ENCODE measurements at regions not wholly inside any gene's neighbourhood (a gene's known extent, or its start where the extent isn't known, plus 50 kb on each side); places are given as distances from the start of the nearest gene placed in this dataset.

DNA sequence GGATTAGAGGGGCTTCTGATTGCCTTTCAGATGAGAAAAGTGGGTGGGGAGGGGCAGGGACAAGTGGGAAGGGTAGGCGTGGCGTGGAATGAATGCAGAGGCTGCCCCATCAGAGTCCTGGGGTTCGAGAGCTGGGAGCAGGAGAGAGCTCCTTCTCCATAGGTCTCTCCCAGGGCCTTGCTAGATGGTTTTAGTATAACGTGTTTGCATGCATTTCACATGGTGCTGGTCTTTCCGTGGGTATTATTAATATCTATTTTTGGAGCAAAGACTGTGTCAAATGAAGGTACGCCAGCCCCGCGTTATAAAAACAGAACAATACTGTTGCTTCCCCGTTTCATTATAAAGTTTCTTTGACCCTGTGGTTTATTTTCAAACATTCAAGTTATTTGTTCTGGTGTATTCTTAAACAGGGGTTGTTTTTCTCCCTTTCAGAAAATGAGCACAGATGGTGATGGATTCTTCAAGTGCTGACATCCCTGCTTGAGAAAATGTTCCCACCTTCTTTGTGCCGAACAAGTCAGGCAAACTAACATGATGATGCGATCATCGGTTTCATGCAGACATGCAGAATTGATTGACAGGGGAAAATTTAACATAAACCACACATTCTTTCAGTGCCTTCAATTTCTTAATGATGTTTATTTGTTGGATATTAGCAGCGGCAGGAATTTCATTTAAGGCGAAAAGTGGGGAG, 62.1 kb upstream of the ZNF536 start:
- no peak for DNase-seq (ENCODE audit: low spot score)

GRCh38 chr19:30310602-30311263, 61.5 kb upstream of the ZNF536 start:
- no peak for DNase-seq (ENCODE audit: low spot score)

- no peak for DNase-seq (ENCODE audit: low spot score)
These were observed 60.3 kb upstream of the ZNF536 start for GRCh38 chr19:30311911-30312310.

DNA sequence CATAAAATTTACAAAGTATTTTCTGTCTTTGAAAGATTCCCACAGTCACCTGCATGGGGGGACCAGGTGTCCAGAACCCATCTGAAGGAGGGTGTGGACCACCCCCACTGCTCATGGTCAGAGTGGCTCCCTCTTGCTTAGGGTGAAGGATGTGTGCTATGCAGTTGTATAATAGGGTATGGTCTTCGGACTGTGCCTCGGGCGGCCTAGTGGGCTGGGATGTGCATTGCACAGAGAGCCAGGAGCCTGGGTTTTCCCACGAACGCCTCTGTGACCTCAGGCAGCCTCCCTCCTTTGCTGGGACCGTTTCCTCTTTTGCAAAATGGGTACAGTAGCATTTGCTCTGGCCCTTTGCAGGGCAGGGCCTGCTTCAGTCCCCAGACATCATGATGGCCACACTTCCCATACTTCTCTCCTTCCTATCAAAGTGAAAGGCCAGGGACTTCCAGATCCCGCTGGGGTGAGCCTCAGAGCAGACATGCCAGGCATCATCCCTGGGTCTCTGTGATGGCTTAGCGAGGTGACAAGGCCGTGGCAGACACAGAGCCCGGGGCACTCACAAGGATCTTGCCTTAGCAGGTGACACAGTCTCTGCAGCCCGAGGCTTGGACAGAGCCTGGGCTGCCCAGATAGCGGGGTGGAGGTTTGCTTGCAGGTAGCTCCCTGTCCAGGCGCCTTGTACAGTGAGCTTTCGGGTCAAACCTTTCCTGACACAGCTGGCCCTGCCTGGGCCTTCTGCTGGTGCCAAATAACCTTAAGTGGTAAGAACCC, 59.4 kb upstream of the ZNF536 start:
- DNase-seq (ENCODE audit: low spot score), result no peak

GRCh38 chr19:30313353-30313750, 58.8 kb upstream of the ZNF536 start:
- DNase-seq (ENCODE audit: low spot score), result no peak

DNA sequence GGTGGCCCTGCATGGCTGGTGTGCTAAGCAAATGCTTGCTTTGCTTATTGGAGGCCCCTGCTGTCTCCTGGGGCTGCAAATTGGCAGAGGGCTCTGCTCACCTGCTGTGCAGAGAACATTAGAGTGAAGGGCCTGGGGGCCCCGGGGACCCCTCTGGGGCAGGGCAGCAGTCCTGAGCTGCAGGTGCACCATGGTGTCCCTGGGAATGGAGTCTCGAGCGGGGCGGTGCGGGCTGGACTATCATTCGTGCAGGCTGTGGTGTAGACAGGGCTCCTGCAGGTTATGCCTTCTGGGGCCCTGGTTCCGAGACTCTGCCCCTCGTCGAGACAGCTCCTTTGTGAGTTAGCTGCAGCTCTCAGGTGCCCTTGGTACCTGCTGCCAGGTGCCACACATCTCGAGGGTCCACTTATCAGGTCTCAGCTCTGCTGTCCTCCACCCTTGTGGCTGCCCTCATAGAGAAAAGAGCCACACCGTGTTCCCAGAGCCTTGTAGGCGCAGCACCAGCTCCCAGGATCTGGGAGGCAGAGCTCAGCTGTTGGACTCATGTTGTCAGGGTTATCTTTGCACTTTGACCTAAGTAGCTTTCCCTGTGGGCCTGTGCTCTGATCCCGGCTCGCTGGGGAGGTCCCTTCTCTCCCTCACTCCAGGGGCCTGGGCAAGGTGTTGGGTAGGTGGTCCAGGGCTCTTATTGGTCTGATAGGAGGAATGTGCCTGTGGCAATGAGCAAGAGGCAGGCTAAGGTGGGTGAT, 58.0 kb upstream of the ZNF536 start:
- DNase-seq (ENCODE audit: low spot score), result no peak

GRCh38 chr19:30314805-30315155, 57.4 kb upstream of the ZNF536 start:
- no peak for DNase-seq (ENCODE audit: low spot score)

DNA sequence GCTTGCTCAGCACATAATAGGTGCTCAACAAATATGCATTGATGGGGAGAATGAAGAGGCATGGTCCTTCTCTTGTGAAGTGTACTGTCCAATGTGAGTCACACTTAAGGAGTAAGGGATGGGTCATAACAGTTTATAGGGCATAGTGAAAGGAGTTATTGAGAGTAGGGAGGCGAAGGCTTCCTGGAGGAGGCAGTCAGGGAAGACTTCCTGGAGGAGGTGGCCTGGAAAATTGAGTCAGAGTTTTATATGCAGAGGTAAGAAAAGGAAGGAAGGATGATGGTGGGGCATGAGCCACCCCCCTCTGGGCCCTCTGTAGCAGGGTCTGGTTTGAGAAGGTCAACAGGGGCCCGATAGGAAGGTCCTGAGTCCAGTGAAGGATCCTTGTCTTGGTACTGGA, 57.0 kb upstream of the ZNF536 start:
- DNase-seq (ENCODE audit: low spot score), result no peak

DNA sequence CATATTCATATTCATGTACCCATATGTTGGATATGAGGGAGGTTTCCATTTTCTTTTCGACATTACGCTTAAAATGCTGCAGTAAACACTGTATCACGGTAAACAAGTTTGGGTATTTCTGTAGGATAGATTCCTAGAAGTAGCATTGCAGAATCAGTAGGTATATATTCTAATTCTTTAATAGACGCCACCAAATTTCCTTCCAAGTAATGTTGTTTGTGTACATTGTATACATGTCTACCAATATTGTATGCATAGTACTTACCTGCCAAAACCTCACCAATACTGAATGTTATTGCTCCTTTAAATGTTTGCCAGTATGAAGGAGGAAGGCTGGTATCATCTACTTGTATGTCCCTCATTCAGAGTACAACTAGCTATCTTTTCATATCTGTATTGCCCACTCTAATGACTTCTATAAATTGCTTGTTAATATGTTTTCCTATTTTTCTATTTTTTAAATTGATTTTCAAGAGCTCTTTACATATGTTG, 56.1 kb upstream of the ZNF536 start:
- no peak for DNase-seq (ENCODE audit: low spot score)

GRCh38 chr19:30316560-30317106, 55.6 kb upstream of the ZNF536 start:
- no peak for DNase-seq (ENCODE audit: low spot score)

- no peak for DNase-seq (ENCODE audit: low spot score)
These were observed 54.8 kb upstream of the ZNF536 start for GRCh38 chr19:30317403-30317802.

- no peak for DNase-seq (ENCODE audit: low spot score)
These were observed 53.9 kb upstream of the ZNF536 start for GRCh38 chr19:30318261-30318660.

GRCh38 chr19:30318936-30319335, 53.2 kb upstream of the ZNF536 start:
- no peak for DNase-seq (ENCODE audit: low spot score)

- DNase-seq (ENCODE audit: low spot score), result no peak
These were observed 52.8 kb upstream of the ZNF536 start for GRCh38 chr19:30319411-30319810.

DNA sequence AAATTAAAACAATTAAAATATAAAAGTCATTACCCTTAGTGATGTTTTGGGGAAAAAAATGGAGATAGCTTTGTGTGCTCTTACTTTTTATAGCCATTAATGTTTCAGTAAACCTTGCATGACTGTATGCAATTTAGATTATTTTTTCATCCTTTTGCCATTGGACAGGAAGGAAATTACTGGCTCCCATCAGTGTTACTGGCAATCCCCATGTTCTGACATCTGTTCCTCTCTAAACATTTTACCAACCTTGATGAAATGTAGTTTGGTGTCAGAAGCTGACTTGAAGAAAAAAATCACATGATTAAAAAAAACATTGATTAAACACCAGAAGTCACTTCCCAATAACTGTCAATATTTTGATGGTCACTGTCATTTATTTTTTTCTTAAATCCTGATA, 52.3 kb upstream of the ZNF536 start:
- DNase-seq (ENCODE audit: low spot score), result no peak

- DNase-seq (ENCODE audit: low spot score), result no peak
These were observed 51.7 kb upstream of the ZNF536 start for GRCh38 chr19:30320466-30320865.

- no peak for DNase-seq (ENCODE audit: low spot score)
These were observed 51.3 kb upstream of the ZNF536 start for GRCh38 chr19:30320916-30321315.

All from RKO (cell line).